ENCODE measurements at regions not wholly inside any gene's neighbourhood (a gene's known extent, or its start where the extent isn't known, plus 50 kb on each side); places are given as distances from the start of the nearest gene placed in this dataset.
"Not testable (repeated sequence)": the region's sequence is repeated elsewhere in the genome, so short reads cannot be mapped to it uniquely, and the experiment has no call there.

DNA sequence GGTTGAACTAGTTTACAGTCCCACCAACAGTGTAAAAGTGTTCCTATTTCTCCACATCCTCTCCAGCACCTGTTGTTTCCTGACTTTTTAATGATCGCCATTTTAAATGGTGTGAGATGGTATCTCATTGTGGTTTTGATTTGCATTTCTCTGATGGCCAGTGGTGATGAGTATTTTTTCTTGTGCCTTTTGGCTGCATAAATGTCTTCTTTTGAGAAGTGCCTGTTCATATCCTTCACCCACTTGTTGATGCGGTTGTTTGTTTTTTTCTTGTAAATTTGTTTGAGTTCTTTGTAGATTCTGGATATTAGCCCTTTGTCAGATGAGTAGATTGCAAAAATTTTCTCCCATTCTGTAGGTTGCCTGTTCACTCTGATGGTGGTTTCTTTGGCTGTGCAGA lies 462.0 kb upstream of the ZMIZ1 start:
- H3K27ac ChIP-seq (ENCODE audit: low read depth, low read length); H3K36me3 ChIP-seq (ENCODE audit: control insufficient read depth in 1 of 2, insufficient read depth in 2 of 2, low read length in 2 of 2); H3K4me1 ChIP-seq (ENCODE audit: control insufficient read depth in 1 of 2, insufficient read depth in 2 of 2, low read length in 2 of 2); H3K4me3 ChIP-seq (ENCODE audit: low read depth in 1 of 2, low read length in 2 of 2); H3K9me3 ChIP-seq (ENCODE audit: control insufficient read depth in 1 of 2, low read length in 2 of 2); H3K9ac ChIP-seq (ENCODE audit: low read depth in 1 of 2, low read length in 2 of 2); H3K27me3 ChIP-seq (ENCODE audit: control insufficient read depth in 1 of 2, insufficient read depth in 2 of 2, low read length in 2 of 2): not testable (repeated sequence)

DNA sequence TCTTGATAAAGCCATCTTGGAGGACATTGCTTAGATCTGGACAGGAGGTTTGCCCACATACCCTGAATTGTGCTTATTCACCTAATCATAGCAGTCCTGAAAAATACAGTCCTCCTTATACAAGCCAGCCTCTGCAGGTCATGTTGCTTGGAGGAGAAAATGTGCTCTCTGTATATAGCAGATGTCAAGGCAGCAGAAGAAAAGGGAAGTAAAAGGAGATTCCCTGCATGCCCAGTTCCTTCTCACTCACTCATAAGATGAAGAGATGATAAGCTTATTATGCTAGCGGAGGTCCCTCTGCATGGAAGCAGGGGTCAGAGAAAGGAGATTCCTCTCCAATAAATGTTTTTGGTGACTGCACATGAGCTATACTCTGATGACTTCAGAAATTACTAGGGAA lies 458.8 kb upstream of the ZMIZ1 start:
- Histone ChIP-seq H3K4me1 (ENCODE audit: control insufficient read depth in 1 of 2, insufficient read depth in 2 of 2, low read length in 2 of 2) (no peaks in the 10 kb centered on the region), H3K4me3 (ENCODE audit: low read depth in 1 of 2, low read length in 2 of 2) (no peak overlapping the region), H3K27me3 (ENCODE audit: control insufficient read depth in 1 of 2, insufficient read depth in 2 of 2, low read length in 2 of 2) (no peaks in the 10 kb centered on the region), H3K9me3 (ENCODE audit: control insufficient read depth in 1 of 2, low read length in 2 of 2) (peaks cover 0 to 3% of the 10 kb centered on the region in 2 donors), H3K36me3 (ENCODE audit: control insufficient read depth in 1 of 2, insufficient read depth in 2 of 2, low read length in 2 of 2) (no peaks in the 10 kb centered on the region), H3K9ac (ENCODE audit: low read depth in 1 of 2, low read length in 2 of 2) (no peak overlapping the region), H3K27ac (ENCODE audit: low read depth, low read length) (no peak overlapping the region)

DNA sequence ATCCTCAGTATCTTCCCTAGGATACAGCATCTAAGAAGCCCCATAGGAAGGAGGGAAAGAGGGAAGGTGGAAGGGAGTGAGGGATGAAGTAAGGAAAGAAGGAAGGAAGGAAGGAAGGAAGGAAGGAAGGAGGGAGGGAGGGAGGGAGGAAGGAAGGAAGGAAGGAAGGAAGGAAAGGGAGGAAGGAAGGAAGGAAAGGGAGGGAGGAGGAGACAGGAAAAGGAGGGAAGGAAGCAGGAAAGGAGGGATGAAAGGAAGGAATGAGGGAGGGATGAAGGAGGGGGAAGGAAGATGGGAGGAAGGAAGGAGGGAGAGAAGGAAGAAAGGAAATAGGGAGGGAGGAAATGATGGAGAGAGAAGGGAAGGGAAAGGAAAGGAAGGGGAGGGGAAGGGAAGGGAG lies 455.6 kb upstream of the ZMIZ1 start:
- H3K9ac ChIP-seq (ENCODE audit: low read depth in 1 of 2, low read length in 2 of 2): no peak overlapping the region
- H3K27ac ChIP-seq (ENCODE audit: low read depth, low read length): no peak overlapping the region
- no peaks in the 10 kb centered on the region for H3K36me3 ChIP-seq (ENCODE audit: control insufficient read depth in 1 of 2, insufficient read depth in 2 of 2, low read length in 2 of 2)
- no peak overlapping the region for H3K4me3 ChIP-seq (ENCODE audit: low read depth in 1 of 2, low read length in 2 of 2)
- H3K9me3 ChIP-seq (ENCODE audit: control insufficient read depth in 1 of 2, low read length in 2 of 2): peaks cover 0 to 3% of the 10 kb centered on the region in 2 donors
- H3K27me3 ChIP-seq (ENCODE audit: control insufficient read depth in 1 of 2, insufficient read depth in 2 of 2, low read length in 2 of 2): no peaks in the 10 kb centered on the region
- H3K4me1 ChIP-seq (ENCODE audit: control insufficient read depth in 1 of 2, insufficient read depth in 2 of 2, low read length in 2 of 2): peaks cover 0 to 10% of the 10 kb centered on the region in 2 donors

DNA sequence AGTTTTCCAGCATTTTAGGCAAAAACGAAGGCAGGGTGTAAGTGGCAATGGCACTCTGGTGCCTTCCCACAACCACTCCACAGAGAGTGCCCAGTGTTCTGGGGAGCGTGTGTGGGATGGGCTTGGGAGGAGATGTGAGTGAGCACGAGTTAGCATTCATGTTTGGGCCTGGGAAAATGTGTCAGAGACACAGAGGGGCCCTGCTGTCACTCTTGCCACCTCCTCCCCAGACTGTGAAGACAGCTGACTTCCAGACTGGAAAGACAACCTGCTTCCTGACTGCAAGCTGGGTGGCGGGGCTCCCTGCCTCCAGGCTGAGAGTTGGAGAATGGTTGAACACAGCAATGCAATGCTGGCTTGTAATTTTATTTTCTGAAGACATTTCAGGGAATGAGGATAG lies 454.5 kb upstream of the ZMIZ1 start:
- peaks cover 0 to 3% of the 10 kb centered on the region in 2 donors for H3K9me3 ChIP-seq (ENCODE audit: control insufficient read depth in 1 of 2, low read length in 2 of 2)
- H3K4me1 ChIP-seq (ENCODE audit: control insufficient read depth in 1 of 2, insufficient read depth in 2 of 2, low read length in 2 of 2): peaks cover 0 to 11% of the 10 kb centered on the region in 2 donors
- H3K27ac ChIP-seq (ENCODE audit: low read depth, low read length): no peak overlapping the region
- no peak overlapping the region for H3K4me3 ChIP-seq (ENCODE audit: low read depth in 1 of 2, low read length in 2 of 2)
- no peaks in the 10 kb centered on the region for H3K36me3 ChIP-seq (ENCODE audit: control insufficient read depth in 1 of 2, insufficient read depth in 2 of 2, low read length in 2 of 2)
- H3K9ac ChIP-seq (ENCODE audit: low read depth in 1 of 2, low read length in 2 of 2): no peak overlapping the region
- no peaks in the 10 kb centered on the region for H3K27me3 ChIP-seq (ENCODE audit: control insufficient read depth in 1 of 2, insufficient read depth in 2 of 2, low read length in 2 of 2)

DNA sequence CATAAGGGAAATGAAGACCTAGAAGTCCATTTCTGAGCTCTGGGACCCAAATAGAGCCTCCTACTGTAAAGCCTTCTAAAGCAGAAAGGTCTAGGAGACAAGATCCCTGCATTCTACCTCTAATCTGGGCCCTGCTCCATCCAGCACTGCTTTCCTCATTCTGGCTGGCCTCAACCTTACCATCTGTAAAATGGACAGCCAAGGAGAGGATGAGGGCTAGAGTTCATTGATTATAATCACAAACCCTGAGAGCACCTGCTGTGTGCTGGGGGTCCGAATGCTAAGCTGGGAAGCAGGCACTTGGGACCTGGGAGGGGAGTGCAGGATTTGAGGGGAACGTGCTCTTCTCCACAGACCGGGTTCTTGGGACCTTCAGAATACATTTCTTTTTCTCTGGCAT lies 454.0 kb upstream of the ZMIZ1 start:
- no peaks in the 10 kb centered on the region for H3K36me3 ChIP-seq (ENCODE audit: control insufficient read depth in 1 of 2, insufficient read depth in 2 of 2, low read length in 2 of 2)
- H3K9ac ChIP-seq (ENCODE audit: low read depth in 1 of 2, low read length in 2 of 2): no peak overlapping the region
- no peaks in the 10 kb centered on the region for H3K27me3 ChIP-seq (ENCODE audit: control insufficient read depth in 1 of 2, insufficient read depth in 2 of 2, low read length in 2 of 2)
- no peak overlapping the region for H3K4me3 ChIP-seq (ENCODE audit: low read depth in 1 of 2, low read length in 2 of 2)
- H3K27ac ChIP-seq (ENCODE audit: low read depth, low read length): no peak overlapping the region
- peaks cover 0 to 3% of the 10 kb centered on the region in 2 donors for H3K9me3 ChIP-seq (ENCODE audit: control insufficient read depth in 1 of 2, low read length in 2 of 2)
- H3K4me1 ChIP-seq (ENCODE audit: control insufficient read depth in 1 of 2, insufficient read depth in 2 of 2, low read length in 2 of 2): peaks cover 4 to 15% of the 10 kb centered on the region in 2 donors

DNA sequence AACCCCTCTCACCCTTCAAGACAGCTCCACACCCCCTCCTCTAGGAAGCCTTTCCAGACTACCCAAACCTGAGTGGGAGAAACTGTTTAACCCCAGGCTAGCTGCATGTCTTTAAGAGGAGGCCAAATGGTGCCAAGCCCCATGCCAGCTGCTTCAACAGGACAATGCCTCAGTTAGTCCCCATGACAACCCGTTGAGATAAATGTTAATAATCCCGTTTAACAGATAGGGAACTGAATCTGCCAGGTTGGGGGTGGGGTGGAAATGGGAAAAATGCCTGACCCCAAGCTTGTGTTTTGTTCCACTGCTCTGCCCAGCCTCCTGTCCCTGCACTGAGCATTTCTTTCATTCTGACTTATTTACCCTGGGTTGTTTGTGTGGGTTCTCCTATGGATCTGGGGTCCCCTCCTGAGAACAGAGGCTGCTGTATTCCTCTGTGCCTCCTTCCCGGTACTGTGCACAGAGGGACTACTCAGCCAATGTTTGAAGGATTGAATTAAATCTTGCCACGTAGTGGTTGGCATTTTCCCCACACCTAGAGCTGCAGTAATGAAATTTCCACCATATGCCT lies 452.6 kb upstream of the ZMIZ1 start:
- no peaks in the 10 kb centered on the region for H3K36me3 ChIP-seq (ENCODE audit: control insufficient read depth in 1 of 2, insufficient read depth in 2 of 2, low read length in 2 of 2)
- no peaks in the 10 kb centered on the region for H3K9me3 ChIP-seq (ENCODE audit: control insufficient read depth in 1 of 2, low read length in 2 of 2)
- H3K9ac ChIP-seq (ENCODE audit: low read depth in 1 of 2, low read length in 2 of 2): no peak overlapping the region
- peaks cover 4 to 16% of the 10 kb centered on the region in 2 donors for H3K4me1 ChIP-seq (ENCODE audit: control insufficient read depth in 1 of 2, insufficient read depth in 2 of 2, low read length in 2 of 2)
- no peak overlapping the region for H3K27ac ChIP-seq (ENCODE audit: low read depth, low read length)
- H3K4me3 ChIP-seq (ENCODE audit: low read depth in 1 of 2, low read length in 2 of 2): no peak overlapping the region
- no peaks in the 10 kb centered on the region for H3K27me3 ChIP-seq (ENCODE audit: control insufficient read depth in 1 of 2, insufficient read depth in 2 of 2, low read length in 2 of 2)

DNA sequence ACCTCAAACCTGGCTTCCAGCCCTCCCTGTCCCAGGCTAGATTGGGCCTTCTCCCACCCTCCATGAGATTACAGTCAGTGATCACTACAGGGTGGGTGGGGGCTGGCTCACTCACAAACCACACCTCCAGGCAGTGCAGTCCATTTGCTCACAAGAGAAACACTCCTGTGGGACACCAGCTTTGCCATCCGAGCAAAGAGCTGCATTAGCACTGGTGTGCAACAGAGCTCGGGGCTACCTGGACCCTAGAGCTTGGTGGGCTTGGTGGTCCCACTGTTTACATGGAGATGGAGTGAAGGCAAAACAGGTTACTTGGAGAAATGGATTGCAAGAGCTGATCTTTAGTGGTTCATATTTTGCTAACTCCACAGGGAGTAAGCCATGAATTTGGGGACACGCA lies 451.7 kb upstream of the ZMIZ1 start:
- Histone ChIP-seq H3K9ac (ENCODE audit: low read depth in 1 of 2, low read length in 2 of 2) (no peak overlapping the region), H3K4me1 (ENCODE audit: control insufficient read depth in 1 of 2, insufficient read depth in 2 of 2, low read length in 2 of 2) (peaks cover 4 to 16% of the 10 kb centered on the region in 2 donors), H3K27me3 (ENCODE audit: control insufficient read depth in 1 of 2, insufficient read depth in 2 of 2, low read length in 2 of 2) (no peaks in the 10 kb centered on the region), H3K27ac (ENCODE audit: low read depth, low read length) (no peak overlapping the region), H3K4me3 (ENCODE audit: low read depth in 1 of 2, low read length in 2 of 2) (no peak overlapping the region), H3K36me3 (ENCODE audit: control insufficient read depth in 1 of 2, insufficient read depth in 2 of 2, low read length in 2 of 2) (no peaks in the 10 kb centered on the region), H3K9me3 (ENCODE audit: control insufficient read depth in 1 of 2, low read length in 2 of 2) (no peaks in the 10 kb centered on the region)

DNA sequence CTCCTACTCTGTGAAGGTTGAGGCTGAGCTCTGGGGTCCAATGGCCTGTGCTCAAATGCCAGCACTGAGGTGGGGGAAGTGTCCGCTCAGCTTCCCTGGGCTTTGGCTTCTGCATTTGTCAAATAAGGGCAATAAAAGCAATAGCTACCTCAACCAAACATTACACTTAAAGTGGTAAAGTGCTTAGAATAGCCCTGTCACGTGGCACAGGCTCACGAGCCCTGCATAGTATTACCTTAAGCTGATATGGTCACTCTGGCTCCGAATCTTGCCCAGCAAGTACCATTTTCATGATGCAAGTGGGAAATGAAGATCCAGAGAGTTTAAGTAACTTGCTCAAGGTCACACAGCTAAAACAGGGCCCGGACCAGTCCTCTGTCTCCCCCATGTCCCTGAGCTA lies 451.1 kb upstream of the ZMIZ1 start:
- H3K9ac ChIP-seq (ENCODE audit: low read depth in 1 of 2, low read length in 2 of 2): no peak overlapping the region
- H3K27ac ChIP-seq (ENCODE audit: low read depth, low read length): no peak overlapping the region
- H3K27me3 ChIP-seq (ENCODE audit: control insufficient read depth in 1 of 2, insufficient read depth in 2 of 2, low read length in 2 of 2): no peaks in the 10 kb centered on the region
- no peaks in the 10 kb centered on the region for H3K9me3 ChIP-seq (ENCODE audit: control insufficient read depth in 1 of 2, low read length in 2 of 2)
- H3K4me3 ChIP-seq (ENCODE audit: low read depth in 1 of 2, low read length in 2 of 2): no peak overlapping the region
- H3K4me1 ChIP-seq (ENCODE audit: control insufficient read depth in 1 of 2, insufficient read depth in 2 of 2, low read length in 2 of 2): peaks cover 4 to 16% of the 10 kb centered on the region in 2 donors
- H3K36me3 ChIP-seq (ENCODE audit: control insufficient read depth in 1 of 2, insufficient read depth in 2 of 2, low read length in 2 of 2): no peaks in the 10 kb centered on the region

DNA sequence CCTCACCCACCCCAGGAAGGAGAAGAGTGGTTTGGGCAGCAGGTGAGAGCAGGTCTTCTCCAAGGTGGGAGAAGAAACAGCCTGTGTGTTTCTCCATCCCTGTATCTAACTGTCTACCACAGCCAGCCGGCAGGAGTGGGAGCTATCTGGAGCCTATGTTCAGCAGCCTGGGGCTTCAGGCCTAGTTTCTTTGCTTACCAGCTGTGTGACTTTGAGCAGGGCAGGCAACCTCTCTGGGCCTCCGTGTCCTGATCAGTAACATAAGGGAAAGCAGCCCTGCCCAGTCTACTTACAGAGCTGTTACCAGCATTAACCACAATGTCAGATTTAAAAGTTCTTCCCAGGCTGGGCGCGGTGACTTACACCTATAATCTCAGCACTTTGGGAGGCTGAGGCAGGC lies 450.7 kb upstream of the ZMIZ1 start:
- Histone ChIP-seq H3K4me1 (ENCODE audit: control insufficient read depth in 1 of 2, insufficient read depth in 2 of 2, low read length in 2 of 2) (peaks cover 4 to 16% of the 10 kb centered on the region in 2 donors), H3K4me3 (ENCODE audit: low read depth in 1 of 2, low read length in 2 of 2) (no peak overlapping the region), H3K27ac (ENCODE audit: low read depth, low read length) (no peak overlapping the region), H3K27me3 (ENCODE audit: control insufficient read depth in 1 of 2, insufficient read depth in 2 of 2, low read length in 2 of 2) (no peaks in the 10 kb centered on the region), H3K9ac (ENCODE audit: low read depth in 1 of 2, low read length in 2 of 2) (no peak overlapping the region), H3K9me3 (ENCODE audit: control insufficient read depth in 1 of 2, low read length in 2 of 2) (no peaks in the 10 kb centered on the region), H3K36me3 (ENCODE audit: control insufficient read depth in 1 of 2, insufficient read depth in 2 of 2, low read length in 2 of 2) (no peaks in the 10 kb centered on the region)

DNA sequence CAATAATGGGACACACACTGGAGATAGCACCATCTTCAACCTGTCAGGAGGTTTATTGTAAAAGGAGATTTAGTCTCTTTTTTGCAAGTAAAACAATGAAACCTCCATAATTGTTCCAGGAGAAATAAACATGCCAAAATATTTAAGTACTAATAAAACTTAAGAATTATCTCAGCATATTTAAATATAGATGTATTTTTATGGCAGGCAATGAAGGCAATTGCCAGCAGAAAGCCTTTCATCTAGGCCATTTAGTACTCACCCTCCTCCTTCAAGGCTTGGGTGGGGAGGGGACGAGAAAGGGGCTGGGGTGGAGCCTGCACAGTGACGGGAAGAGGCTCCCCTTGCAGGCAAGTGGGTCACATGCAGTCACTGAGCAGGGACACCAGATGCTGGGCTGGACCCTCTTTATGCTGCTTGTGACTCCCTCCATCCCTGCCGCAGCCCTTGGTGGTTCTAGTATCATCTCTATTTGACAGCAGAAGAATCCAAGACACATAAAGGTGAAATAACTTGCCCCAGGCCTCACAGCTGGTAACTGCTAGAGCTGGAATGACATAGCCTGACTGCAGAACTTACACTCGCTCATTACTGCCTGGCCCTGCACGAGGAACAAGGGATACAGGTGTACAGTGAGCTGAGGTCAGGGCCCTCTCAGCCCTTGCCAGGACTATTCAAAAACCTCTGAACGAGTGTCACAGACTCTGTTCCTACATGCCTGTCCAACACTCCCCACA lies 449.5 kb upstream of the ZMIZ1 start:
- H3K36me3 ChIP-seq (ENCODE audit: control insufficient read depth in 1 of 2, insufficient read depth in 2 of 2, low read length in 2 of 2): no peaks in the 10 kb centered on the region
- no peak overlapping the region for H3K9ac ChIP-seq (ENCODE audit: low read depth in 1 of 2, low read length in 2 of 2)
- H3K4me1 ChIP-seq (ENCODE audit: control insufficient read depth in 1 of 2, insufficient read depth in 2 of 2, low read length in 2 of 2): peaks cover 17 to 19% of the 10 kb centered on the region in 2 donors
- no peaks in the 10 kb centered on the region for H3K27me3 ChIP-seq (ENCODE audit: control insufficient read depth in 1 of 2, insufficient read depth in 2 of 2, low read length in 2 of 2)
- H3K4me3 ChIP-seq (ENCODE audit: low read depth in 1 of 2, low read length in 2 of 2): no peak overlapping the region
- H3K9me3 ChIP-seq (ENCODE audit: control insufficient read depth in 1 of 2, low read length in 2 of 2): no peaks in the 10 kb centered on the region
- no peak overlapping the region for H3K27ac ChIP-seq (ENCODE audit: low read depth, low read length)
